Subcutaneous abdominal adipose tissue (tissue), 5 donors: ENCODE measurements at regions not wholly inside any gene's neighbourhood (a gene's known extent, or its start where the extent isn't known, plus 50 kb on each side); places are given as distances from the start of the nearest gene placed in this dataset.
"Not testable (repeated sequence)": the region's sequence is repeated elsewhere in the genome, so short reads cannot be mapped to it uniquely, and the experiment has no call there.

ENCODE experiments used
- H3K27ac ChIP-seq: one replicate; pipeline ENCODE4 v1.7.0; 2013; ENCODE audit warnings: low read depth, mild to moderate bottlenecking, inconsistent platforms, low read length, moderate library complexity
- H3K27me3 ChIP-seq, 5 donors: one replicate each; pipeline ENCODE4 v1.7.0; 2013; ENCODE audit warnings: low read length in 5 of 5, inconsistent platforms in 1 of 5; ENCODE audit not compliant: control insufficient read depth in 5 of 5, insufficient read depth in 4 of 5
- H3K36me3 ChIP-seq, 5 donors: one replicate each; pipeline ENCODE4 v1.7.0; 2013; ENCODE audit warnings: low read length in 5 of 5; ENCODE audit not compliant: control insufficient read depth in 5 of 5, insufficient read depth in 5 of 5
- H3K4me1 ChIP-seq, 5 donors: one replicate each; pipeline ENCODE4 v1.7.0; 2013; ENCODE audit warnings: low read length in 5 of 5, mild to moderate bottlenecking in 3 of 5, moderate library complexity in 1 of 5; ENCODE audit not compliant: control insufficient read depth in 5 of 5, insufficient read depth in 5 of 5
- H3K4me3 ChIP-seq, 5 donors: one replicate each; pipeline ENCODE4 v1.7.0; 2013; ENCODE audit warnings: low read length in 5 of 5, low read depth in 1 of 5
- H3K9ac ChIP-seq, 5 donors: one replicate each; pipeline ENCODE4 v1.7.0; 2013; ENCODE audit warnings: low read length in 5 of 5, mild to moderate bottlenecking in 4 of 5, moderate library complexity in 3 of 5
- H3K9me3 ChIP-seq, 5 donors: one replicate each; pipeline ENCODE4 v1.7.0; 2013; ENCODE audit warnings: low read length in 5 of 5; ENCODE audit not compliant: control insufficient read depth in 5 of 5
- donor health status: healthy.
- donor health status: healthy.
- donor health status: healthy.
- donor health status: healthy.
- donor health status: healthy.

DNA sequence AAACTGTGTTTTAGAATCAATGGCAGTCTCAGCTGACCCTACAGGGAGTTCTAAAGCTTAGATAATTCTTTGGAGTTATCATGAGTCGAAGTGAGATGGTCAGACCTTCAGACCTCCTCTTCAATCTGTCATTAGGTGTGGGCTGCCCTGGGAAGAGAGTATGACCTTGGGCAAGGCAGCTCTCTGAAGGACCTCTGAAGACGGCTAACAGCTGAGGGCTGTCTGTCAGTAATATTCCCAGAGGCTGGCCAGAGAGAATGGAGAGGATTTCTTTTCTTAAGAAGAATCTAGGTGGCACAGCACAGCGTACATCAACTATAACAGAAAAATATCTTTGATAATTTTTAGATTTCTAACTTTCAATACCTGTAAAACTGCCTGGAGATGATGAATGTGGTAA lies 379.4 kb downstream of the ZNF674 start:
- H3K4me3 ChIP-seq = no peak overlapping the region

DNA sequence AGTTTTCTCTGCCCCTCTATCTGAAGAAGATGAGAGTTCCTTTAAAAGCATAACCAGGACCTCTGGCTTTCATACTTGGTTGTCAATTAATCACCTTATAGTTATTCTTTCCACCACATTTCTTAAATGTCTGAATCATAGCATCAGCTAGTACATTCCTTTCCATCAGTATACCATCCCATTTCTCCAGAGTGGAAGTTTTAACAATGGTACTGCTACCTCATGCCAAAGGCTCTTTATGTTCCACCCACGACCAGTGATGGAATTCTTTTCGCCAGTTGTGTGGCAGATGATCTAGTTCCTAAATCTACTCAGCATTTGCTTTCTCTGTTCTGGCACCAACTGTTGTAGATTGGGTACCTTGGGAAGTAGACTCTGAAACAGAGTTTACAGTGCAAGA lies 379.8 kb downstream of the ZNF674 start:
- Histone ChIP-seq H3K9me3 (no peaks in the 10 kb centered on the region), H3K27ac (no peak overlapping the region), H3K4me1 (no peaks in the 10 kb centered on the region), H3K36me3 (no peaks in the 10 kb centered on the region), H3K9ac (no peak overlapping the region), H3K4me3 (no peak overlapping the region), H3K27me3 (peaks cover 0 to 4% (median 2%) of the 10 kb centered on the region in 5 donors)

More for the DNA sequence above, 379.4 kb downstream of the ZNF674 start:
- H3K27ac ChIP-seq = no peak overlapping the region
- H3K4me1 ChIP-seq = no peaks in the 10 kb centered on the region
- H3K9ac ChIP-seq = no peak overlapping the region
- H3K9me3 ChIP-seq = no peaks in the 10 kb centered on the region
- no peaks in the 10 kb centered on the region for H3K36me3 ChIP-seq
- peaks cover 0 to 4% (median 2%) of the 10 kb centered on the region in 5 donors for H3K27me3 ChIP-seq

DNA sequence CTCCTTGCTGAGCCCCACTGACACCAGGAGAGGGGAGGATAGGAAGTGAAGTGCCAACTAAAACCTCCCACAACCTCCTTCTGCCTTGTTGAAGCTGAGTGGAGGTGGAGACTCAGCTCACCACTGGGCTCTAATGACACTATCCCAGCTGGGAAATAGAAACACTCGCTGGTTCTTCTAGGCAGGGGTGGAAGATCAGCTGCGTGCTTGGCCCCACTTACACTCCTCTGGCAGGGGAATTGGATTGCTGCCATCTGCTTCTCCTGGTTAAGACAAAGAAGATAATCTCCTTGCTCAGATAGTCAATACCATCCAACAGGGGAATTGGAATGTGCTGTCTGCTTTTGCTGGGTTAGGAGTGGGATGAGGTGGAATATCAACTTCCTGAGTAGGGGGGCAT lies 392.5 kb downstream of the ZNF674 start:
- H3K4me3 ChIP-seq = no peak overlapping the region
- H3K9me3 ChIP-seq = peaks cover 0 to 4% (median 0%) of the 10 kb centered on the region in 5 donors
- no peak overlapping the region for H3K9ac ChIP-seq
- H3K4me1 ChIP-seq = no peaks in the 10 kb centered on the region
- no peak overlapping the region for H3K27ac ChIP-seq
- no peaks in the 10 kb centered on the region for H3K36me3 ChIP-seq
- peaks cover 0 to 4% (median 4%) of the 10 kb centered on the region in 5 donors for H3K27me3 ChIP-seq

DNA sequence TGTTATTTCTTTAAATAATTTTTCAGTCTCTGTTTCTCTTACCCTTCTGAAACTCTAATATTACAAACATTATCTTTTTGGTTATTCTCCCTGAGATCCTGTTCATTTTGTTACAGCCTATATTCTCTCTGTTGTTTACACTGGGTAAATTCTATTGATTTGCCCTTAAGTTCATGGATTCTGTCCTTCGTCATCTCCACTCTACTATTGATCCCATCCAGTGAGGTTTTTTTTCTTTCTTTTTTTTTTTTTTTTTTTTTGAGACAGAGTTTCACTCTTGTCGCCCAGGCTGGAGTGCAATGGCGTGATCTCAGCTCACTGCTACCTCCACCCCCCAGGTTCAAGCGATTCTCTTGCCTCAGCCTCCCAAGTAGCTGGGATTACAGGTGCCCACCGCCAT lies 393.9 kb downstream of the ZNF674 start:
- not testable (repeated sequence) for H3K9me3 ChIP-seq, H3K27ac ChIP-seq, H3K36me3 ChIP-seq, H3K9ac ChIP-seq, H3K27me3 ChIP-seq, H3K4me3 ChIP-seq, H3K4me1 ChIP-seq

DNA sequence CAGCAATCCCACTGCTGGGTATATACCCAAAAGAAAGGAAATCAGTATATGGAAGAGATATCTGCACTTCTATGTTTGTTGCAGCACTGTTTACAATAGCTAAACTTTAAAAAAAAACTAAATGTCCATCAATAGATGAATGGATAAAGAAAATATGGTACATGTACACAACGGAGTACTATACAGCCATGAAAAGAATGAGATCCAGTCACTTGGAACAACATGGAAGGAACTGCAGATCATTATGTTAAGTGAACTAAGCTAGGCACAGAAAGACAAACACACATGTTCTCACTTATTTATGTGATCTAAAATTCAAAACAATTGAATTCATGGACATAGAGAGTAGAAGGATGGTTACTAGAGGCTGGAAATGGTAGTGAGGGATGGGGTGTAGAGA lies 400.7 kb downstream of the ZNF674 start:
- Histone ChIP-seq H3K9me3 (peaks cover 0 to 4% (median 3%) of the 10 kb centered on the region in 5 donors), H3K9ac (no peak overlapping the region), H3K27ac (no peak overlapping the region), H3K4me1 (no peaks in the 10 kb centered on the region), H3K4me3 (no peak overlapping the region), H3K36me3 (no peaks in the 10 kb centered on the region), H3K27me3 (no peaks in the 10 kb centered on the region)

DNA sequence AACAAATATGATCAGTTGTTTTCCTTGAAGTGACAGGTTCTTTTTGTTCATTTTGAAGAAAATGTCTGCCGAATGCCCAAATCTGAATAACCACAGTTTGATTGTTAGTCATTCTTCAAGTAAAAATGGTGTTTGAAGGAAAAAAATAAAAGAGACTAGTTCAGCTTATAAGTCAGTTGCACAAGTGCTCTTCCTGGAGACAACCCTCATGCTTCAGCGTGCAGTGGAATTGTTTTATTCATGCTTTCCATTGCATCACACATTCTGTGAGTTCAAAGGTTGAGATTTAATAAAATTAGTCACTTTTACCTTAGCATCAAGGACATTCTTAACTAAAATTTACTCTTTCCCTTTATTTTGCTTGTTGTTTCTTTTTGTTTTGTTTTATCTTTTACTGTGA lies 404.9 kb downstream of the ZNF674 start:
- no peak overlapping the region for H3K9ac ChIP-seq
- H3K9me3 ChIP-seq = peaks cover 0 to 4% (median 3%) of the 10 kb centered on the region in 5 donors
- no peak overlapping the region for H3K27ac ChIP-seq
- peaks cover 0 to 3% (median 0%) of the 10 kb centered on the region in 5 donors for H3K27me3 ChIP-seq
- H3K4me3 ChIP-seq = no peak overlapping the region
- no peaks in the 10 kb centered on the region for H3K4me1 ChIP-seq
- H3K36me3 ChIP-seq = no peaks in the 10 kb centered on the region

DNA sequence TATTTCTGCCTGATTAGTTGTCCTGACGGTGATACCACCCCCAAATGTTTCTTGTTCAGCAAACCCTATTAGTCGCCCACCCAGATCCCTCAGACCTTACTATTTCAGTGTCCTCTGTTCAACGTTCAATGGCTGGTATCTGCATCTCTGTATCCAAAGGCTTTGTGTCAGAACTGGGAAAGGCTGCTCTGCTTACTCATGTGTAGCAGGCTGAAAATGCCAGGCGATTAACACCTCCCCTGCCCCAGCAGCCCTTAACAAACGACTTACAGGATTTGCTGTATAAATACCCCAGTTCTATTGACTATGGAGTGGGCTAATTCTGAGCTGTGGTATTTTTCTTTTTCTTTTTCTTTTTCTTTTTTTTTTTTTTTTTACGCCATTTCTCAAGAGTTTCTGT lies 415.0 kb downstream of the ZNF674 start:
- H3K9ac ChIP-seq = no peak overlapping the region
- no peak overlapping the region for H3K27ac ChIP-seq
- H3K4me3 ChIP-seq = no peak overlapping the region
- no peaks in the 10 kb centered on the region for H3K4me1 ChIP-seq
- peaks cover 0 to 7% (median 3%) of the 10 kb centered on the region in 5 donors for H3K27me3 ChIP-seq
- no peaks in the 10 kb centered on the region for H3K9me3 ChIP-seq
- no peaks in the 10 kb centered on the region for H3K36me3 ChIP-seq

DNA sequence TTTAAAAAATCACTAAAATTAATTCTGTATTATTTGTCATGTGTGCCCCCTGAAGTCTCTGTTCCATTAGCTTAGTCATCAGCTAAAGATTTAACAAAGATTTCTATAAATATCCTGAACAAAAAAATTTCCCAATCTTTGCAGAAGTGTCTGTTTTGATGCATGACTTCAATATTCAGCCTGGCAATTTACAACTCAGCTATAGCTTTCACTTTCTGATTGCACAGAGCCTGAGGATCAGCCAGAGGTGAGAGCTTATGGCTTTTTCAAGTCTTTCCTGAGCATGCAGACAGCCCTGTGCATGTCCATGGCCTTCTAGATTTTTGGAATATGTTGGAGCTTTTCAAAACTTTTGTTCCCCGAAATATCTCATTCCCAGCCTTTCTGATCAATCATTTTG lies 420.1 kb downstream of the ZNF674 start:
- Histone ChIP-seq H3K27me3 (peaks cover 0 to 3% (median 0%) of the 10 kb centered on the region in 5 donors), H3K9ac (no peak overlapping the region), H3K27ac (no peak overlapping the region), H3K36me3 (no peaks in the 10 kb centered on the region), H3K4me3 (no peak overlapping the region), H3K4me1 (no peaks in the 10 kb centered on the region), H3K9me3 (peaks cover 0 to 2% (median 0%) of the 10 kb centered on the region in 5 donors)

DNA sequence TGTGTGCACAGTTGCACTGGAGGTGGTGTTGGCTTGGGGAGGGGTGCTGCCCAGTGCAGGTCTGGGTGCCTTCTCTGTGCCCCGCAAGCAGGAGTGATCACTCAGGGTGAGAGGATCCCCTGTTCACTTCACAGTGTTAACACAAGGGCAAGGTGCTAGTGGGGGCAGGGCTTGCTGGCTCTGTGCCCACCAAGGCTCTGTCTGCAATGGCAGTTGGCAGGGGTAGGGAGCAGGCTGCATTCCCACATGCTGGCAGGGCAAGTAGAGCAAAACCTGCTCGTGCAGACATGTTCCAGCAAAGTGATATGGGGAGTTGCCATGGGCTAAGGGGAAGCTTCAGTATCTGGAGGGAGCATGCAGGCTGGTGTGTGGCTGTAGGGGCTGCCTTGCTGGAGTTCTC lies 428.0 kb downstream of the ZNF674 start:
- Histone ChIP-seq H3K27me3 (peaks cover 0 to 8% (median 6%) of the 10 kb centered on the region in 5 donors), H3K36me3 (no peaks in the 10 kb centered on the region), H3K4me1 (no peaks in the 10 kb centered on the region), H3K27ac (no peak overlapping the region), H3K9me3 (peaks cover 0 to 5% (median 0%) of the 10 kb centered on the region in 5 donors), H3K9ac (no peak overlapping the region), H3K4me3 (no peak overlapping the region)

DNA sequence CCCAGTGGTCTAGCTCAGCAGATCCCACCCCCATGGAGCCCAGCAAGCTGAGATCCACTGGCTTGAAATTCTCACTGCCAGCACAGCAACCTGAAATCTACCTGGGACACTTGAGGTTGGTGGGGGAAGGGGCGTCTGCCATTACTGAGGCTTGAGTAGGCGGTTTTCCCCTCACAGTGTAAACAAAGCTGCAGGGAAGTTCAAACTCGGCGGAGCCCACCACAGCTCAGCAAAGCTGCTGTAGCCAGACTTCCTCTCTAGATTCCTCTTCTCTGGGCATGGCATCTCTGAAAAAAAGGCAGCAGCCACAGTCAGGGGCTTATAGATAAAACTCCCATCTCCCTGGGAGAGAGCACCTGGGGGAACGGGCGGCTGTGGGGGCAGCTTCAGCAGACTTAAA lies 457.9 kb downstream of the ZNF674 start:
- H3K9me3 ChIP-seq, H3K4me1 ChIP-seq, H3K36me3 ChIP-seq, H3K9ac ChIP-seq, H3K27me3 ChIP-seq, H3K4me3 ChIP-seq, H3K27ac ChIP-seq: not testable (repeated sequence)

DNA sequence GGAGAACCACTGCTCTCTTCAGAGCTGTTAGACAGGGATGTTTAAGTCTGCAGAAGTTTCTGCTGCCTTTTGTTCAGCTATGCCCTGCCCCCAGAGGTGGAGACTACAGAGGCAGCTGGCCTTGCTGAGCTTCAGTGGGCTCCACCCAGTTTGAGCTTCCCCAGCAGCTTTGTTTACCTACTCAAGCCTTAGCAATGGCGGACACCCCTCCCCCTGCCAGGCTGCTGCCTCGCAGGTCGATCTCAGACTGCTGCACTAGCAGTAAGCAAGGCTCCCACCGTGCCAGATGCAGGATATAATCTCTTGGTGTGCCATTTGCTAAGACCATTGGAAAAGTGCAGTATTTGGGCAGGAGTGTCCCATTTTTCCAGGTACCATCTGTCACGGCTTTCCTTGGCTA lies 465.1 kb downstream of the ZNF674 start:
- not testable (repeated sequence) for H3K36me3 ChIP-seq, H3K9ac ChIP-seq, H3K27me3 ChIP-seq, H3K4me3 ChIP-seq, H3K4me1 ChIP-seq, H3K27ac ChIP-seq
- H3K9me3 ChIP-seq = peaks cover 0 to 15% (median 4%) of the 10 kb centered on the region in 5 donors
